ENCODE measurements at regions not wholly inside any gene's neighbourhood (a gene's known extent, or its start where the extent isn't known, plus 50 kb on each side); places are given as distances from the start of the nearest gene placed in this dataset.

GRCh38 chr4:138938366-138938690 lies 77.3 kb upstream of the NOCT start:
- TF ChIP-seq CTCF (IDR thresholded peaks at IDR 0.05 in 8 of 11, conservative IDR thresholded peaks at IDR 0.05 in 3 of 11) (peak in 8 of 11 experiments; percentile 9 to 44 (median 34)), POLR2AphosphoS5 (IDR thresholded peaks at IDR 0.05) (no peak), POLR2A (IDR thresholded peaks at IDR 0.05) (no peak)
- 9 to 21% (median 16%) methylated on average over 3 of the region's 3 CpGs for WGBS, 5 donors
- H3K4me3 ChIP-seq, result no peak overlapping the region
- intact Hi-C loops (cut with DNase I; ENCODE audit: low total_unique reads), result no loop called here
- no peaks in the 10 kb centered on the region for H3K9me3 ChIP-seq
- no peak for DNase-seq
- no peaks in the 10 kb centered on the region for H3K27me3 ChIP-seq (replicated peaks in 1 of 7)
- peaks cover 0 to 12% (median 3%) of the 10 kb centered on the region in 6 donors for H3K4me1 ChIP-seq
- no peak overlapping the region for H3K27ac ChIP-seq
- H3K36me3 ChIP-seq, result no peaks in the 10 kb centered on the region

- Histone ChIP-seq H3K4me3 (no peak overlapping the region), H3K36me3 (no peaks in the 10 kb centered on the region), H3K27ac (no peak overlapping the region), H3K4me1 (peaks cover 0 to 12% (median 3%) of the 10 kb centered on the region in 6 donors), H3K9me3 (no peaks in the 10 kb centered on the region), H3K27me3 (replicated peaks in 1 of 7) (no peaks in the 10 kb centered on the region)
- TF ChIP-seq POLR2AphosphoS5 (IDR thresholded peaks at IDR 0.05), result no peak
- no peak for TF ChIP-seq POLR2A (IDR thresholded peaks at IDR 0.05)
- TF ChIP-seq CTCF (IDR thresholded peaks at IDR 0.05 in 8 of 11, conservative IDR thresholded peaks at IDR 0.05 in 3 of 11), result no peak
- DNase-seq, result no peak
- intact Hi-C loops (cut with DNase I; ENCODE audit: low total_unique reads), result no loop called here
- WGBS, 5 donors, result 74 to 89% (median 84%) methylated on average over 4 of the region's 4 CpGs
Observed at GRCh38 chr4:138935135-138935807, 80.3 kb upstream of the NOCT start.

GRCh38 chr4:138927072-138927471 lies 88.5 kb upstream of the NOCT start:
- H3K9me3 ChIP-seq, result no peaks in the 10 kb centered on the region
- DNase-seq, result no peak
- H3K27ac ChIP-seq, result no peak overlapping the region
- H3K4me1 ChIP-seq, result no peaks in the 10 kb centered on the region
- TF ChIP-seq POLR2AphosphoS5 (IDR thresholded peaks at IDR 0.05) (no peak), CTCF (IDR thresholded peaks at IDR 0.05 in 8 of 11, conservative IDR thresholded peaks at IDR 0.05 in 3 of 11) (no peak), POLR2A (IDR thresholded peaks at IDR 0.05) (no peak)
- no peaks in the 10 kb centered on the region for H3K36me3 ChIP-seq
- H3K4me3 ChIP-seq, result no peak overlapping the region
- H3K27me3 ChIP-seq (replicated peaks in 1 of 7), result no peaks in the 10 kb centered on the region
- intact Hi-C loops (cut with DNase I; ENCODE audit: low total_unique reads), result no loop called here

- TF ChIP-seq POLR2AphosphoS5 (IDR thresholded peaks at IDR 0.05) (no peak), CTCF (IDR thresholded peaks at IDR 0.05 in 8 of 11, conservative IDR thresholded peaks at IDR 0.05 in 3 of 11) (no peak), POLR2A (IDR thresholded peaks at IDR 0.05) (no peak)
- H3K27ac ChIP-seq, result no peak overlapping the region
- H3K4me3 ChIP-seq, result no peak overlapping the region
- no peaks in the 10 kb centered on the region for H3K27me3 ChIP-seq (replicated peaks in 1 of 7)
- no peaks in the 10 kb centered on the region for H3K36me3 ChIP-seq
- DNase-seq, result no peak
- intact Hi-C loops (cut with DNase I; ENCODE audit: low total_unique reads), result no loop called here
- WGBS, 5 donors, result 87 to 96% (median 90%) methylated on average over 3 of the region's 3 CpGs
- no peaks in the 10 kb centered on the region for H3K9me3 ChIP-seq
- H3K4me1 ChIP-seq, result no peaks in the 10 kb centered on the region
Observed at GRCh38 chr4:138925495-138925894, 90.1 kb upstream of the NOCT start.
